ENCODE measurements at regions not wholly inside any gene's neighbourhood (a gene's known extent, or its start where the extent isn't known, plus 50 kb on each side); places are given as distances from the start of the nearest gene placed in this dataset.
"Not testable (repeated sequence)": the region's sequence is repeated elsewhere in the genome, so short reads cannot be mapped to it uniquely, and the experiment has no call there.

DNA sequence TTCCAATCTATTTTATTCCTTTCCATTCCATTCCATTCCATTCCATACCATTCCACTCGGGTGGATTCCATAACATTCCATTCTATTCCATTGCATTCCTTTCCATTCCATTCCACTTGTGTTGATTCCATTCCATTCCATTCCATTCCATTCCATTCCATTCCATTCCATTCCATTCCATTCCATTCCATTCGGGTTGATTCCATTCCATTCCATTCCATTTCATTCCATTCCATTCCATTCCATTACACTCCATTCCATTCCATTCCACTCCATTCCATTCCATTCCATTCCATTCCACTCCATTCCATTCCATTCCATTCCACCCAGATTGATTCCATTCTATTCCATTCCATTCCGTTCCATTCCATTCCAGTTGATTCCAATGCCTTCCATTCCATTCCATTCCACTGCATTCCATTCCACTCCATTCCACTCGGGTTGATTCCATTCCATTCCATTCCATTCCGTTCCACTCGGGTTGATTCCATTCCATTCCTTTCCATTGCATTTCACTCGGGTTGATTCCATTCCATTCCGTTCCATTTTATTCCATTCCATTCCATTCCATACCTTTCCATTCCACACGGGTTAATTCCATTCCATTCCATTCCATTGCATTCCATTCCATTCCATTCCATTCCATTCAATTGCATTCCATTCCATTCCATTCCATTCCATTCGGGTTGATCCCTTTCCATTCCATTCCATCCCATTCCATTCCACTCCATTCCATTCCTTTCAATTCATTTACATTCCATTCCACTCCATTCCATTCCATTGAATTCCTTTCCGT, 168.4 kb downstream of the CWH43 start:
- DNase-seq, result not testable (repeated sequence)

DNA sequence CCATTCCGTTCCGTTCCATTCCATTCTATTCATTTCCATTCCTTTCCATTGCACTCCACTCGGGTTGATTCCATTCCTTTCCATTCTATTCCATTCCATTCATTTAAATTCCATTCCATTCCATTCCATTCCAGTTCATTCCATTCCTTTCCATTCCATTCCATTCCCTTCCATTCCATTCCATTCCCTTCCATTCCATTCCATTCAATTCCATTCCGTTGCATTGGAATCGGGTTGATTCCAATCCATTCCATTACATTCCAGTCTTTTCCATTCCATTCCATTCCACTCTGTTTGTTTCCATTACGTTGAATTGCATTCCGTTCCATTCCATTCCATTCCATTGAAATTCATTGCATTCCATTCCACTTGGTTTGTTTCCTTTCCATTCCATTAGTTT, 169.2 kb downstream of the CWH43 start:
- not testable (repeated sequence) for DNase-seq

DNA sequence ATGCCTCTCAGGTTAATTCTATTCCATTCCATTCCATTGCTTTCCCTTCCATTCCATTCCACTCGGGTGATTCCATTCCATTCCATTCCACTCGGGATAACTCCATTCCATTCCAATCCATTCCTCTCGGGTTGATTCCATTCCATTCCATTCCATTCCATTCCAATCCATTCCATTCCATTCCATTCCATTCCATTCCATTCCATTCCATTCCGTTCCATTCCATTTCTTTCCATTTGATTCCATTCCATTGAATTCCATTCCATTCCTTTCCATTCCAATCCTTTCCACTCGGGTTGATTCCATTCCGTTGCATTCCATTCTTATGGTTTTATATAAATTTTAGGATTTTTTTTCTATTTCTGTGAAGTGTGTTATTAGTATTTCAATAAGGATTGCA, 170.2 kb downstream of the CWH43 start:
- not testable (repeated sequence) for DNase-seq

DNA sequence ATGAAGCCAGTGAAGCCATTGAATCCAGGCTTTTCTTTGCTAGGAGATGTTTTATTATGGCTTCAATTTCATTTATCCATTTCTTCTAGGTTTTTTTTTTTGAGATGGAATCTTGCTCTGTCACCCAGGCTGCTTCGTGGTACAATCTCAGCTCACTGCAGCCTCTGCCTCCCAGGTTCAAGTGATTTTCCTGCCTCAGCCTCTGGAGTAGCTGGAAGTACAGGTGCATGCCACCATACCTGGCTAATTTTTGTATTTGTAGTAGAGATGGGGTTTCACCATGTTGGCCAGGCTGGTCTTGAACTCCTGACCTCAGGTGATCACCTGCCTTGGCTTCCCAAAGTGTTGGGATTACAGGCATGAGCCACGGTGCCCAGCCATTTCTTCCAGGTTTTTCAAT, 171.6 kb downstream of the CWH43 start:
- not testable (repeated sequence) for DNase-seq

DNA sequence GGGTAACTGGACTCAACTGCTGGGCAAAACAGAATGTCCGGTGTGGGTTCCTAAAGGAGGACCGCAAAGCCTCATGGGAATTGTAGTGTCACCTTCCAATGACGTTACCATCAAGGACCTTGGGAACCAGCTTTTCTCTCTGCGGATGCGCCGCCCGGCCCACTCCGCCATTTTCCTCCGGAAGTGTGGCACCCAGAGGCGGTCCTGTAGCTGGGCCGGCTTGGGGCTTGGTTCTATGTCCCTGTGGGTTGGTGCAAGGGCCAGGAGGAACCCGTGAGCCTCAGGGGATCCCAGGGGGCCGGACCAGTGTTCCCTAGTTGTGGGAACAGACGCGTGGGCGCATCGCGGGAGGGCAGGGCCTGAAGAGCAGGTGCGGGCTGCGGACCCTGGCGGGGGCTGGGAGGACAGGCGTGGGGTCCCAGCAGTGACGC, 175.1 kb downstream of the CWH43 start:
- not testable (repeated sequence) for DNase-seq

DNA sequence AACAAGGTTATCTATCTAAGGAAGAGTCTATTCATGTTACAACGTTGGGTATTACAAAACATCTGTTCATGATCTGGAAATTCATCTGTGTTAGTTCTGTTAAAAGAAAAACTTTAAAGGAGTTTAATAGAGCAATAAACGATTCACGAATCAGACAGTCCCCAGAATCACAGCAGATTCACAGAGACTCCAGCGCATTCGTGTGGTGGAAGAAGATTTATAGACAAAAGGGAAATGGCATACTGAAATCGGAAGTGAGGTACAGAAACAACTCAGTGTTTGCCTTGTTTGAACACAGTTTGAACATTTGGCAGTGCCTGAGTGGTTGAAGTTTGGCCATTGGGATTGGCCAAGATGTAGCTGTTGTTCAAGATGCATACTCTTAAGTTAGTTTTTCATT, 178.8 kb downstream of the CWH43 start:
- not testable (repeated sequence) for DNase-seq

DNA sequence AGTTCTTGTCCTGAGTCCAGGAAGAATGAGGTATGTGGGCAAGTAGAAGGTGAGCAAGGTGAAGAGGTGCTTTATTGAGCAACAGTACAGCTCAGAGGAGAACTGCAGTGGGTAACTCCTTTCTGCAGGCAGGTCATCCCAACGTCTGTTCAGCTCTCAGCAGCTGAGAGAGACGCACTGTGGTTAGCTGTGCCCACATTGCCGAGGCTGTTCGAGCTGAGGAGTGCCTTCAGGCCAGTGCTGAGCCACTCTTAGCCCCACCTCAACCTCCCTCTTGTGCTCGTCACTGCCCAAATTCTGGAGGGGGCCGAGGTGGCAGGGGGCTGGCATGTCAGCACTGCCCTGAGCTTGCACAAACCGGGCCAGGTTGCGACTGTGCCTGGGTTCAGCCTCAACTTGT, 191.8 kb downstream of the CWH43 start:
- DNase-seq, result not testable (repeated sequence)

DNA sequence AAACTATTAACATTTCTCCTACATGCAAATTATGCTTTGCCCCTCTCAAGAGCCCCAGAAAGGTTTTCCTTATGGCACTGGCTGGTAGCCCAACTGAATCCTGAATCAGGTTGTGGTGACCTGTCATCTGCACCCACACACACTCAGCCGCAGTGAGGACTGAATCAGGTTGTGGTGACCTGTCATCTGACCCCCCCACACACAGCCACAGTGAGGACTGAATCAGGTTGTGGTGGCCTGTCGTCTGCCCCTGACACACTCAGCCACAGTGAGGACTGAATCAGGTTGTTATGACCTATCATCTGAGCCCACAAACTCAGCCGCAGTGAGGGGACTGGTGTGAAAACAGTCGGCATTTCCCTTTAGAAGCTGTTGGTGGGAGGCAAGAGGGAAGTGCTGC, 195.0 kb downstream of the CWH43 start:
- not testable (repeated sequence) for DNase-seq

DNA sequence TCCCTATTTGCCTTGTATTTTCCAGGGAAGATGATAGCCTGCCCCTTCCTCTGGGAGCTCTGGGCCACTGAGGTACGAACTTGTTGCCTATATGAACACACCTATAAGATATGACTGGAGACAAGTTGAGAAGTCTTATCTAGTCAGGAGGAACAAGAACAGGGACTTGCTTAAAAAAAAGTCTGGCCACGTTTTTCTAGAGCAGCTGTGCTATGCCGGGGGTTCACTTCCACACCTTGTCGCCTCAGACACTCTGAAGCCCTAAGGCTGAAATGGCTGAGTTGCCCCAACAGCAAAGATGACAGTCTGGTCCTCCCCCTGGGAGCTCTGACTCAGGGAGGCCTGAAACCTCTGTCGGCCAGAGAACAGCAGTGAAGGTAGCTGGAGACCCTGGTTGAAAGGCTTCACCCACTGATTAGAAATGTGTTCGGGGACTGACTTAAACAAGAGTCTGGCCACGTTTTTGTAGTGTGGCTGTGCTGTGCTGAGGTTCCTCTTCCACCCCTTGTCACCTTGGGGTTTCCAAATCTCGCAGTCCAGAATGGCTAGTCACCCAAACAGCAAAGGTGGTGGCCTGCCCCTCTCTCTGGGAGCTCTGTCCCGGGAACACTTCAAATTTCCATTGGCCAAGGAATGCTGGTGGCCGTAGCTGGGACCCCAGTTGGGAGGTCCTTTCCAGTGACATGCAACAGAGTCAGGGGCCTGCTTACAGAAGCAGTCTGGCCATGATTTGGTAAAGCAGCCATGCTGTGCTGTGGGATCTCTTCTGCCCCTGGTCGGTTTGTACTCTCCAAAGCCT, 225.5 kb downstream of the CWH43 start:
- not testable (repeated sequence) for DNase-seq

DNA sequence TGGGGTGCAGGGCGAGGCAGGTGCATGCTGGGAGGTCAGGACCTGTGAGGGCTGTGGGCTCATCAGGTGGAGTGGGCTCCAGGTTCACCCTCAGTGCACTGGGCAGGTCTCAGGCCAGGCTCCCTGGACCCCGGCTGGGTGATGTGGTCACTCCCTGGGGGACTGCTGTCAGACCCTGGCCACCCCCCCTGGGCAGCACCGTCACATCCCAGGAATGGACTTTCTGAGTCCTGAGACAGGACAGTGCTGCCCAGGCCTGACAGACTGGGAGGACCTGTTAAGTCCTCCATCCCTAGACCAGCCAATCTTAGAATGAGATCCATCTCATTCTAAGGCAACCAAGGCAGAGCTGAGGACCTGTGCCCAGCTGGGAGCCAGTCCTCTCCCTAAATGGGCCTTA, 227.2 kb downstream of the CWH43 start:
- DNase-seq, result not testable (repeated sequence)

DNA sequence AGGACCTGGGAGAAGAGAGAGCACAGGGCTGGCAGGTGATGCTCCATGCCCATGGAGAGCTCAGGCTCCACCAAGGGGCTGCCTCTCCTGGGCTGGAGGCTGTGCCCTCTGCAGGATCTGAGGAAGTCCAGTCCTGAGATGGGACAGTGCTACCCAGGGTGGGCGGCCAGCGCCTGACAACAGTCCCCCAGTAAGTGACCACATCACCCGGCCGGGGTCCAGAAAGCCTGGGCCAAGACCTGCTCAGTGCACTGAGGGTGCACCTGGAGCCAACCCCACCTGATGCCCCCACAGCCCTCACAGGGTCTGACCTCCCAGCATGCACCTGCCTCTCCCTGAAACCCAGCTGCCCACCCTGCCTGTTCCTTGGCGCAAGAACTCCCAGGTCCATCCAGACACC, 227.7 kb downstream of the CWH43 start:
- not testable (repeated sequence) for DNase-seq

DNA sequence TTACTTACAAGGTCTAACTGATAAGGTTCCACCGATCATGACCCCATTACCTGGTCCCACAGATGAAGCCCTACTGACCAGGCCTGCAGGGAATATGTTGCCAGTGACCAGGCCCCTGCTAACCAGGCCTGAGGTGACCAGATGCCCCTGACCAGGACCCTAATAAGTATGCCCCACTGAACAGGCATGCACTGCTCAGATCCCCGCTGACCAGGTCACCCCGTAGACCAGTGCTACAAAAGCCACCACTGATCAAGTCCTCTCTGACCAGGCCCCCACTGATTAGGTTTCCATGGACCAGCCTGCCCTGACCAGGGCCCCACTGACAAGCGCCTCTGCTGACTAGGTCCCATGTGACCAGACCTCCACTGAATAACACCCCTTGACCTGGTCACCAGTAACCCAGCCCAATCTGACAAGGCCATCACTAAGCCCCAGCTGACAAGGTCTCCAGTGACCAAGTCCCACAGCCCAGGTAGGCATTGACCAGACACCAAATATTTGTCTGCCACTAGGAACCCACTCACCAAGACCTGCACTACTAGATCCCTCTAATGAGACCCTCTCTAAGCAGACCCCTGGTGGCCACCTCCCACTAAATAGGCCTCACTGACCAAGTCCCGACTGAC, 228.5 kb downstream of the CWH43 start:
- not testable (repeated sequence) for DNase-seq

DNA sequence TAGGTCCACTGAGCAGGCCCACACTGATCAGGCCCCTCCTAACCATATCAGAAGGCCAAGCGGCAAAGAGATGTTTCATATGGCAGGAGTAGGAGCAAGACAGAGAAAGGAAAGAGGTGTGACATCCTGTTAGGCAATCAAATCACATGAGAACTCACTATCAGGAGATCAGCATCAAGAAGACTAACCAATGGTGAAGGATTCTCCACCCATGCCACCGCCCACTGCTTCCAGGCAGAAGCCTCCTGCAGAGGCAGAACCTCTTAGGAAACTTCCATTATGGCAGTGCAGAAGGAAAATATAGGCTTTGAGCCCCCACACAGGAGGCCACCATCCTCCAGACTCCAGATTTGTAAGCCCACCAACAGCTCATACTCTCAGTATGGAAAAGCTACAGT, 229.0 kb downstream of the CWH43 start:
- not testable (repeated sequence) for DNase-seq

DNA sequence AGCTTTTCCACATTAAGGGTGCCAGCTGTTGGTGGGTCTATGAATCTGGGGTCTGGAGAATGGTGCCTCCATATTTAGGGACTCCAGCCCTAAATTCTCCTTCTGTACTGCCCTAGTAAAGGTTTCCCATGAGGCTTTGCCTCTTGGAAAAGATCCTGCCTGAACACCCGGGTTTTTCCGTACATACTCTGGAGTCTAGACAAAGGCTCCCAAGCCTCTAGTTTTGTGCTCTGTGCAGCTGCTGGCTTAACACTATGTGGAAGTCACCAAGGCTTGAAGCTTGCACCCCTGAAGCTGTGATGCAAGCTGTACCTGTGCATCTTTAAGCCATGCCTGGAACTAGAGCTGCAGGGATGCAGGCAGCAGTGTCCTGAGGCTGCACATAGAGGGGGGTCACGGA, 230.5 kb downstream of the CWH43 start:
- not testable (repeated sequence) for DNase-seq

DNA sequence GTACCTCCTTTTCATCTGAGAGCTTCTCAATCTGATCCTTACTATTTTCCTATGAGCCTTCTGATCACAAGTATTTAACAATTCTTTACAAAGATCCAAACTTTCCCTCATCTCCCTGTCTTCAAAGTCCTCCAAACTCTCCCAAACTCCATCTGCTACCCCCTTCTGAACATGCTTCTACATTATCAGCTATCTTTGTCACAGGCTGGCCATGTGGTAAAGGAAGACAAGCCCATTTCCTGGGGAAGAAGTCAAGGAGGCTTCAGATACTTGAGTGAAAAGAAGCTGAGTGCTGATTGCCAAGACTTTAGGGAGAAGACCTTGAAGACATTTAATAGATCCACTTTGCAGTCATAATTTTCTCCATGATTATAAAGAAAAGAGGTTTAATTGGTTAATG, 231.4 kb downstream of the CWH43 start:
- no peak for DNase-seq

DNA sequence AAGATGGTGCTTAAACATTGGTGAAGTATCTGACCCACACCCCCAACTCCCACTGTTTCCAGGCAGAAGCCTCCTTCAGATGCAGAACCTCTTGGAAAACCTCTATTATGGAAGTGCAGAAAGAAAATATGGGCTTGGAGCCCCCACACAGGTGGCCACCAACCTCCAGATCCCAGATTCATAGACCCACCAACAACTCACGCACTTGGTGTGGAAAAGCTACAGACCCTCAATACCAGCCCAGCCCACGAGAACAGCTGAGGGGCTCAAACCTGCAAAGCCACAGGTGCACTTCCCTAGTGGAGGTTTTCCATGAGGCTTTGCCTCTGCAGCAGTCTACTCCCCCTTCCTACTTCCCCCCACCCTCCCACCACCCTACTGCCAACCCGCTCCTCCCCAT, 232.0 kb downstream of the CWH43 start:
- DNase-seq, result not testable (repeated sequence)

DNA sequence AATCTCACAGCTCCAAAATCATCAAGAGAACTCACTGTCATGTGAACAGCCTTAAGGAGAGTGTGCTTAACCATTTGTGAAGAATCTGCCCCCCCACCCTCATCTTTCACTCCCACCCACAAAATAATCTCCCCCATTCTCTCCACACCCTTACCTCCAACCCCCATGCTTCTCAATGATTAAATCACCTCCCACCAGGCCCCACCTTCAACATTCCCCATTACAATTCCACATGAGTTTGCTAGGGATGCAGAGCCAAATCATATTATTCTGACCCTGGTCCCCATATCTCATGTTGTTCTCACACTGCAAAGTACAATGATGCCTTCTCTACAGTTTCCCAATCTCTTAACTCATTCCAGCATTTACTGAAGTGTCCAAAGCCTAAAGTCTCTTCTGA, 232.9 kb downstream of the CWH43 start:
- DNase-seq, result not testable (repeated sequence)

DNA sequence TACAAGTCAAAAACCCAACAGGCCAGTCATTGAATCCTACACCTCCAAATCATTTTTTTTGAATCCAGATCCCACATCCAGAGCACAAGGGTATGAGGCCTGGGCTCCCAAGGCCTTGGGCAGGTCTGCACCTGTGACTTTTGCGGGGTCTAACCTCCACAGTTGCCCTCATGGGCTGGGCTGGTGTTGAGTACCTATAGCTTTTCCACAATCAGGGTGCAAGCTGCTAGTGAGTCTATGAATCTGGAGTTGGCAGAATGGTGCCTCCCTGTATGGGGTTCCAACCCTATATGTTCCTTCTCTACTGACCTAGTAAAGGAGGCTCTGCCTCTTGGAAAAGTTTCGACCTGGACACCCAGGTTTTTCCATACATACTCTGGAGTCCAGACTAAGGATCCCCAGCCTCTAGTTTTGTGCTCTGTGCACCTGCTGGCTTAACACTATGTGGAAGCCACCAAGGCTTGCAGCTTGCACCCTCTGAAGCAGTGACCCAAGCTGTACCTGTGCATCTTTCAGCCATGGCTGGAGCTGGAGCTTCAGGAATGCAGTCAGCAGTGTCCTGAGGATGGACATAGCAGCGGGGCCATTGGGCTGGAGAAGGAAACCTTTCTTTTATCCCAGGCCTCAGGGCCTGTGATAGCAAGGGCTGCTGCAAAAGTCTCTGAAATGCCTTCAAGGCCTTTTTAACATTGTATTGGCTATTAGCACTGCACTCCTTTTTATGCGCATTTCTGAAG, 233.6 kb downstream of the CWH43 start:
- DNase-seq, result not testable (repeated sequence)

DNA sequence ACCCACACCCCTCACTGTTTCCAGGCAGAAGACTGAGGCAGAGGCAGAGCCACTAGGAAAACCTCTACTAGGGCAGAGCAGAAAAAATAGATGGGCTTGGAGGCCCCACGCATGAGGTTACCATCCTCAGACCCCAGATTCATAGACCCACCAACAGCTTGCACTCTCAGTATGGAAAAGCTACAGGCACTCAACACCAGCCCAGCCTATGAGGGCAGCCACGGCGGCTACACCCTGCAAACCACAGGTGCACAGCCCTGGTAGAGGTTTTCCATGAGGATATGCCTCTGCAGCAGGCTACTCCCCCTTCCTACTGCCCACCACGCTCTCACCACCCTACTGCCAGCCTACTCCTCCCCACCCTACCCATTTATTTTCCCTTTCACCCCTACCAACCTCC, 235.1 kb downstream of the CWH43 start:
- DNase-seq, result no peak

DNA sequence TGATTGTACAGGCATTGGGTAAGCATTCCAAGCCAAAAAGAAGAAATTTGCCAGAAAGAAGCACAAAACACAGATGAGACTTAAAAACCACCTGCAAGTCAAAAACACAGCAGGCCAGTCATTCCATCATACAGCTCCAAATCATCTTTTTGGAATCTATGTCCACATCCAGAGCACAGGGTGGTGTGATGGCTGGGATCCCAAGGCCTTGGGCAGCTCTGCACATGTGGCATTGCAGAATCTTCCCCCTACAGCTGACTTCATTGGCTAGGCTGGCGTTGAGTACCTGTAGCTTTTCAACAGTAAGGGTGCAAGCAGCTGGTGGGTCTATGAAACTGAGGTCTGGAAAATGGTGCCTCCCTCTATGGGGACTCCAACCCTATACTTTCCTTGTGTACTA, 236.7 kb downstream of the CWH43 start:
- DNase-seq, result not testable (repeated sequence)

DNA sequence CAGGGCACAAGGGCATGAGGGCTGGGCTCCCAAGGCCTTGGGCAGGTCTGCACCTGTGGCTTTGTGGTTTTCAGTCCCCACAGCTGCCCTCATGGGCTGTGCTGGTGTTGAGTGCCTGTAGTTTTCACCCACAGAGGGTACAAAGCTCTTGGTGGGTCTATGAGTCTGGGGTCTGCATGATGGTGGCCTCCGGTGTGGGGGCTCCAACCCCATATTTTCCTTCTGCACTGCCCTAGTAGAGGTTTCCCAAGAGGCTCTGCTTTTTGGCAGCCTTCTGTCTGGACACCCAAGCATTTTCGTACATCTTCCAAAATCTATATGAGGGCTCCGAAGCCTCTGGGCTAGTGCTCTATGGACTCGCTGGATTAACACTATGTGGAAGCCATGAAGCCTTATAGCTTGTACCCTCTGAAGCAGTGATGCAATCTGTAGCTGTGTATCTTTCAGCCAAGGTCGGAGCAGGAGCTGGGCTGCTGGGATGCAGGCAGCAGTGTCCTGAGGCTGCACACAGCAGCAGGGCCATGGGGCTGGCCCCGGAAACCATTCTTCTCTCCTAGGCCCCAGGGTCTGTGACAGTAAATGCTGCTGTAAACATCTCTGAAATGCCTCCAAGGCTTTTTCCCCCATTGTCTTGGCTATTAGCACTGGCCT, 240.3 kb downstream of the CWH43 start:
- not testable (repeated sequence) for DNase-seq

DNA sequence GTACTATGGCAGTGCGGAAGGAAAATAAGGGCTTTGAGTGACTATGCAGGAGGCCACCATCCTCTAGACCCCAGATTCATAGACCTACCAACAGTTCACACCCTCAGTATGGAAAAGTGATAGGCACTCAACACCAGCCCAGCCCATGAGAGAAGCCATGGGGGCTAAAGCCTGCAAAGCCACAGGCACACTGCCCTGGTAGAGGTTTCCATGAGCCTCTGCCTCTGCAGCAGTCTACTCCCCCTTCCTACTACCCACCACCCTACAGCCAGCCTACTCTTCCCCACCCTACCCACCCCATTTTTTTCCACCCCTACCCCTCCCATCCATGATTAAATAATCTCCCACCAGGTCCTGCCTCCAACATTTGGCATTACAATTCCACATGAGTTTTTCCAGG, 241.9 kb downstream of the CWH43 start:
- DNase-seq, result not testable (repeated sequence)

All from stimulated activated CD4-positive, alpha-beta T cell treated with anti-CD3 and anti-CD28 coated beads, Interleukin-4, amount 100 ng/mL, for 4 hours (primary cell).